Neural cell (in vitro differentiated cells): ENCODE measurements at regions not wholly inside any gene's neighbourhood (a gene's known extent, or its start where the extent isn't known, plus 50 kb on each side); places are given as distances from the start of the nearest gene placed in this dataset.

Experiments
- small RNA-seq, 3 experiments: library from RNA; depleted of rRNA; stranded (forward); fragments of <200 nt; gene quantifications; one replicate each; pipeline ENCODE3, GENCODE V24; 2012

Small RNA genes in the stretch of these regions (small RNA-seq; reads per million reads assigned to genes)
- gene PPIAP44: 0 reads per million in 3 experiments
